Breast epithelium (tissue), 4 donors: ENCODE measurements at regions not wholly inside any gene's neighbourhood (a gene's known extent, or its start where the extent isn't known, plus 50 kb on each side); places are given as distances from the start of the nearest gene placed in this dataset.

Experiments used
- DNase-seq, 2 donors: peaks; one replicate each; pipeline ENCODE4 v3.0.0-alpha.2; 2019; ENCODE audit warnings: low spot score in 2 of 2
- H3K27ac ChIP-seq, 2 donors: fragments of 200-600 bp; sonication (generic) in 1 of 2; one replicate each; pipeline ENCODE4 v1.5.1; 2016 to 2019; ENCODE audit warnings: mild to moderate bottlenecking in 1 of 2
- H3K27me3 ChIP-seq, 2 donors: fragments of 200-600 bp; sonication (generic) in 1 of 2; one replicate each; pipeline versions ENCODE4 v1.5.1 to v1.6.0; 2017 to 2019; ENCODE audit warnings: control low read depth in 1 of 2, mild to moderate bottlenecking in 1 of 2
- H3K36me3 ChIP-seq: fragments of 200-600 bp; one replicate; pipeline ENCODE4 v1.5.1; 2019
- H3K4me1 ChIP-seq, 2 donors: fragments of 200-600 bp; sonication (generic); one replicate each; pipeline ENCODE4 v1.5.1; 2016 to 2019; ENCODE audit warnings: control low read depth in 1 of 2
- H3K4me3 ChIP-seq, 3 donors: fragments of 200-600 bp; sonication (generic); 1 replicate in 2 of 3; 2 replicates in 1 of 3; pipeline ENCODE4 v1.5.1; 2016 to 2019; ENCODE audit warnings: mild to moderate bottlenecking in 3 of 3, moderate library complexity in 2 of 3
- H3K9me3 ChIP-seq, 2 donors: fragments of 200-600 bp; sonication (generic) in 1 of 2; one replicate each; pipeline ENCODE4 v1.5.1; 2016 to 2019; ENCODE audit warnings: control low read depth in 1 of 2
- CTCF ChIP-seq, 3 donors: fragments of 450-650 bp; IDR thresholded peaks; one replicate each; pipeline ENCODE4 v1.5.1; 2016 to 2017; ENCODE audit warnings: antibody characterized with exemption in 3 of 3, mild to moderate bottlenecking in 3 of 3, moderate library complexity in 3 of 3
- POLR2A ChIP-seq: fragments of 450-650 bp; IDR thresholded peaks from one replicate; pipeline ENCODE4 v1.6.1; 2016; ENCODE audit warnings: antibody characterized with exemption, mild to moderate bottlenecking, moderate library complexity
- POLR2AphosphoS5 ChIP-seq, 3 donors: sonication (generic); formaldehyde crosslinking; IDR thresholded peaks; one replicate each; pipeline ENCODE4 v1.6.1; 2017; ENCODE audit warnings: antibody characterized with exemption in 3 of 3
- intact Hi-C: fragments of 100-400 bp; cut with DNase I; formaldehyde crosslinking; loops from one replicate; pipeline ENCODE4 v1.15.1; 2023; ENCODE audit warnings: low total_unique reads

- DNase-seq, result no peak
- Histone ChIP-seq H3K36me3 (peaks cover 3% of the 10 kb centered on the region), H3K27ac (no peak overlapping the region), H3K4me1 (no peaks in the 10 kb centered on the region), H3K4me3 (no peak overlapping the region), H3K9me3 (no peaks in the 10 kb centered on the region), H3K27me3 (no peaks in the 10 kb centered on the region)
- no peak for TF ChIP-seq CTCF (IDR thresholded peaks at IDR 0.05)
- no peak for TF ChIP-seq POLR2AphosphoS5 (IDR thresholded peaks at IDR 0.05)
- TF ChIP-seq POLR2A, result no peak
- intact Hi-C loops, result no loop called here
These were observed 274.7 kb downstream of the SLC6A15 start for GRCh38 chr12:84637926-84638325.

GRCh38 chr12:84636801-84637290 lies 275.8 kb downstream of the SLC6A15 start:
- intact Hi-C loops, result no loop called here
- no peaks in the 10 kb centered on the region for H3K4me1 ChIP-seq
- no peak overlapping the region for H3K4me3 ChIP-seq
- no peak overlapping the region for H3K27ac ChIP-seq
- no peaks in the 10 kb centered on the region for H3K27me3 ChIP-seq
- H3K36me3 ChIP-seq, result peaks cover 3% of the 10 kb centered on the region
- H3K9me3 ChIP-seq, result no peaks in the 10 kb centered on the region
- no peak for DNase-seq
- no peak for TF ChIP-seq POLR2AphosphoS5 (IDR thresholded peaks at IDR 0.05)
- no peak for TF ChIP-seq POLR2A
- TF ChIP-seq CTCF (IDR thresholded peaks at IDR 0.05), result no peak

GRCh38 chr12:84634526-84634925 lies 278.1 kb downstream of the SLC6A15 start:
- intact Hi-C loops, result no loop called here
- Histone ChIP-seq H3K36me3 (no peaks in the 10 kb centered on the region), H3K27me3 (no peaks in the 10 kb centered on the region), H3K9me3 (no peaks in the 10 kb centered on the region), H3K27ac (no peak overlapping the region), H3K4me3 (no peak overlapping the region), H3K4me1 (no peaks in the 10 kb centered on the region)
- TF ChIP-seq POLR2AphosphoS5 (IDR thresholded peaks at IDR 0.05) (no peak), CTCF (IDR thresholded peaks at IDR 0.05) (no peak)
- DNase-seq, result no peak

- no peaks in the 10 kb centered on the region for H3K4me1 ChIP-seq
- no peak for TF ChIP-seq CTCF (IDR thresholded peaks at IDR 0.05)
- TF ChIP-seq POLR2A, result no peak
- no peak for TF ChIP-seq POLR2AphosphoS5 (IDR thresholded peaks at IDR 0.05)
- DNase-seq, result no peak
- H3K36me3 ChIP-seq, result no peaks in the 10 kb centered on the region
- no peaks in the 10 kb centered on the region for H3K9me3 ChIP-seq
- no peaks in the 10 kb centered on the region for H3K27me3 ChIP-seq
- no peak overlapping the region for H3K4me3 ChIP-seq
- H3K27ac ChIP-seq, result no peak overlapping the region
- intact Hi-C loops, result no loop called here
These were observed 280.0 kb downstream of the SLC6A15 start for GRCh38 chr12:84632556-84632955.

- Histone ChIP-seq H3K4me1 (no peaks in the 10 kb centered on the region), H3K9me3 (no peaks in the 10 kb centered on the region), H3K27ac (no peak overlapping the region), H3K27me3 (no peaks in the 10 kb centered on the region), H3K4me3 (no peak overlapping the region), H3K36me3 (no peaks in the 10 kb centered on the region)
- DNase-seq, result no peak
- intact Hi-C loops, result no loop called here
- no peak for TF ChIP-seq POLR2A
- TF ChIP-seq POLR2AphosphoS5 (IDR thresholded peaks at IDR 0.05), result no peak
- no peak for TF ChIP-seq CTCF (IDR thresholded peaks at IDR 0.05)
These were observed 281.6 kb downstream of the SLC6A15 start for GRCh38 chr12:84631020-84631419.
